Stimulated activated CD4-positive, alpha-beta T cell treated with anti-CD3 and anti-CD28 coated beads, Interleukin-1b, Interleukin-23, amount 100 ng/mL, for 24 hours (primary cell): ENCODE measurements at regions not wholly inside any gene's neighbourhood (a gene's known extent, or its start where the extent isn't known, plus 50 kb on each side); places are given as distances from the start of the nearest gene placed in this dataset.

Experiments
- DNase-seq, 4 experiments: peaks; one replicate each; pipeline ENCODE4 v3.0.0-alpha.2; 2020; ENCODE audit warnings: low read depth in 4 of 4, low spot score in 1 of 4

DNA sequence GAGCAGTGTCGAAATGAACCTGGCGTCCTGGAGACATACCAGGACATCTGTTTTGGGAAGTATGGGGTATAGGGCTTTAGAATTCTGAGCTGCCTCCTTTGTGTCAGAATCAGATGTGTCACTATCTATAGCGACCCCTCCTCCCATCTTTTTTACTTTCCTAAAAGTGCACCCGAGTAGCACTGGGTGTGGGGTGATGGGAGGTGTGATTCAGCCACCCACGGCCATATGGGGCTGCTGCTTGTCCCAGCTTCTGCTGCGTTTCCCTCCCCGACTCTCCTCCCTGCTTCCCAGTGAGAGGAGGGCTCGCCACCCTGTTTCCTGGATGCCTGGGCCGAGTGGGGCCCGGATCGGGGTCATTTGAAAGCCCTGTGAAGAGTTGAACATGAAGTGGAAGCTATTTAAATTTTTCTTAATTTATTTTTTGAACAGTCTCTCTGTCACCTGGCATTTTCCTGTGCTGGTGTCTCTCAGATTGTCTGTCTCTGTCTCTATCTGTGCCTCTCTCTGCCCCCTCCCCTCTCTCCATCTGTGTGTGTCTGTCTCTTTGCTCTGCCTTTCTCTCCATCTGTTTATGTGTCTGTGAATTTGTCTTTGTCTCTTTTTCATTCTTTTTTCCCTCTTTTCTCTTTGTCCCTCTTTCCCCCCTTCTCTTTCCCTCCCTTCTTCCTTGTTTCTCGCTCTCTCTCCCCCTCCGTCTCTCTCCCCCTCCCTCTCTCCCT lies 638.8 kb upstream of the EEF2KMT start:
- DNase-seq, result no peak

DNA sequence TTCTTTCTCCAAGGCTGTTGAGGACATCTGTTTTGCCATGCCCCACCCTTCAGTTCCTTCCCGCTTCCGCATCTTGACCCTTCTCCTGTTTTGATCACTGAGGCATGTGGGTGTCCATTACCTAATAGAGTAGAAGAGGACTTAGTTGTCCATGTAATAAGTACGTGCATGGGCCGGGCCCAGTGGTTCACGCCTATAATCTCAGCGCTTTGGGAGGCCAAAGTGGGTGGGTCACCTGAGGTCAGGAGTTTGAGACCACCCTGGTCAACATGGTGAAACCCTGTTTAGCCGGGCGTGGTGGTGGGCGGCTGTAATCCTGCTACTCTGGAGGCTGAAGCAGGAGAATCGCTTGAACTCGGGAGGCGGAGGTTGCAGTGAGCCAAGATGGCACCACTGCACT lies 637.8 kb upstream of the EEF2KMT start:
- DNase-seq, result no peak

DNA sequence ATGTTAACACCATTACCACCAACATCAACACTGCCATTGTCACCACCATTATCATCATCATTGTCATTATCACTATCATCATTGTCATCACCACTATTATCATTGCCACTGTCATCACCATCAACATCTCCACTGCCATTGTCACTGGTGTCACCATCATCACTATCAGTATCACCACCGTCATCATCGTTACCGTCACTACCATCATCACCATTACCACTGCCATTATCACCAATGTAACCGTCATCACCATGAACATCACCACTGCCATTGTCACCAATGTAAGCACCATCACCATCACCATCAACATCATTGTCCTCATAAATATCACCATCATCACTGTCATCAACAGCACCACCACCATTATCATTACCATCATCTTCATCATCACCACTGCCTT lies 633.2 kb upstream of the EEF2KMT start:
- no peak for DNase-seq

DNA sequence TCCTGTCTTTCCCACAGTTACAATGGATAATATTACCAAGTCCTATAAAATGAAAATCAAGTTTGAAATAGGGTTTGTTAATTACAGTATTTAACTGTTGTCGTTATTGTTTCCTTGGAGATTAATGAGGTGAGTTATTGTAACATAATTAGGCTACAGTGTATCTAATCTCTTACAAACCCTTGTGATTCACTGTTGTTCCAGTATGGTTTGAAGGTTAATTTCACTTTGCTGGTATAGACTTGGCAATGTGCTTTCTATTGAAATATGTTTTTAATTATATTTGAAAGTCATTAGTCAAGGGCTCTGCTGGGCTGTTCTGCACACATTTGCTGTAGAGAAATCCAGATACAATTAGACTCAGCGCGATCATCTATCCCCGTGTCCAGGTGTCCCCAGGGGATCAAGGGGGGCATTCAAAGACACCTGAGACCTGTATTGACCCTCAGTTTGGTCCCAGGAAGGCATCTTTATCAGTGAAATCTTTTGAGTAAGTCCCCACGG lies 624.6 kb upstream of the EEF2KMT start:
- no peak for DNase-seq

DNA sequence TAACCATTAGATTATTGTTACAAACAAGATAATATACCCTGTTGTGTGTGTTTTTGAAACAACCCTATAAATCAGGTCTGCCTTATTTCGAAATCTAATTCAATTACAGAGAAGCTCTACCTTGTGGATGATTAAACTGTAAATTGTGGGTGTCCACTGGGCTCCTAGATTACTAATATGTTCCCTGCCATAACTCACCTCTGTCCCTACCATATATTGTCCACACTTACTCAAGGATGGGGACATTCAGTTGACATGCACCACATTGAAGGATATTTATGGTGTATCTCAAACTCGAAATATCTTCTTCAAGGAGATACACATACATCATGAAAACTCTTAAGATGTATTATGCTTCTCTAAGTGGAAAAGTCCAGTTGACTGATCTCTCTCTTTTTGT lies 617.6 kb upstream of the EEF2KMT start:
- no peak for DNase-seq

DNA sequence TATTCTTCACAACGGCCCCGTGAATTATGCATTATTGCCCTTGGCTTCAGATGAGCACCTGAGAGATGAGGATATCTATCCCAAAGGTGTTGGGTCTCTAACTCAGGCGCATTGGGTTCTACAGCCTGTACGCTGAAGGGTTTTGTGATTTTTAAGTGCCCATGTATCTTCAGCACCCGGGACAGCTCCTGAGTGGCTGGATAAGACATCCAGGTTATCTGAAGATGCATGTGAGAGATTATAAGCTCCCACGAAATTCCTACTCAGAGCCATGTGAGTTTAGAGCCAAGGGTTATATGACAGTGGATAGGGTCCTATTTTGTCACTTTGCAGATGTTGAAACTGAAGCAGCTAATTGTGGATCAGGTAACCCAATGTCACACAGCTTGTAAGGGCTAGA lies 612.3 kb upstream of the EEF2KMT start:
- DNase-seq, result no peak

DNA sequence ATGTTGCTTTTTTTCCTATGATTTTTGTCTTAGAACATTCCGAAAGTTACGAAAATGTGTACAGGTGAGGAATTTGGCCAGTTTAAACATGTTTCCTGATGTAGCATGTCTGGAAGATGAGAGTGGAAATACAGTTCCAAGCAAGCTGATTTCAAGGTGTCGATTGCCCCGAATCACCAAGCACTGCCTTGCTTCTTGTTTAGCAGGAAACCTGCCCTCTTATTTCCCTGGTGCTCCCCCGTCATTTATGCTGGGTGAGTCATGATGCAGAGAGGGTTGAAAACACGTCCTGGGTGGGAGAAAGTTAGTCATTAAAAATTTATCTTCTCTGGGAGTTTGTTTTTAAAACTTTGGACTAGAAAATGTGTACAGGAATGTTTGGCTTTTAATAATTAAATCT lies 608.6 kb upstream of the EEF2KMT start:
- no peak for DNase-seq

DNA sequence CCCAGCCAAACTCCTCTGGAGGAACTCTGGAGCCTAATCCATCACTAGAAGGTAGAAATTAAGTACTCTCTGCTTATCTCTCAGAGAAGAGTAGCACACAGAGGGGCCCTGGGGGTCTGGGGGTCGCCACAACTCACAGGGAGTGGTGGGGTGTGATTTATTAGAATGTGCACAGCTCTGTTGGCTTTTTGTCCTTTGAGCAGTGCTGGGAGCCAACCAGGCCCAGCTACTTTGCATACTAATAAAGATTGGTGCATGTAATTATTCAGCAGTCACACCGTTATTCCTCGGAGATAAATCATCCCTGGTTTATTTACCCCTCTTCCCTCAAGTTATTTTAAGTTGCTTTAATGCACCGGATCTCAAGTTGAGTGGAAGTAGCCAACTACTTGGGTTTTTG lies 606.7 kb upstream of the EEF2KMT start:
- no peak for DNase-seq

DNA sequence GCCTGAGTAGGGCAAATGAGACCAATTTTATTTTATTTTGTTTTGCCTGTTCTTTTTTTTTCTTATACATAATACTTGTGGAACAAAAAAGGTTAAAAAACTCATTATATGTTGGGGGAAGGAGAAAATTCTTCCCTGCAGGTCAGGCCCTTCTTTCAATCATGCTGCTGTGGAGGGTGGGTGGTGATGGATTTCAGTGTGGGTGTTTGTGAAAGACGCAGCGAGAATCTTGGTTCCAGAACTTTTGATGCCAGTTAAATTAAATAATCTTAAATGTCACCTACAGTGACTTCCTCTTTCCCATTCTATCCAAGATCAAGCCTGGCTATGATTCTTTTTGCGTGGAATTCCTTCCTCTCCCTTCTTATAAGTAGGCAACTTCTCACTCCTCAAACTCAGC lies 595.8 kb upstream of the EEF2KMT start:
- DNase-seq, result no peak

DNA sequence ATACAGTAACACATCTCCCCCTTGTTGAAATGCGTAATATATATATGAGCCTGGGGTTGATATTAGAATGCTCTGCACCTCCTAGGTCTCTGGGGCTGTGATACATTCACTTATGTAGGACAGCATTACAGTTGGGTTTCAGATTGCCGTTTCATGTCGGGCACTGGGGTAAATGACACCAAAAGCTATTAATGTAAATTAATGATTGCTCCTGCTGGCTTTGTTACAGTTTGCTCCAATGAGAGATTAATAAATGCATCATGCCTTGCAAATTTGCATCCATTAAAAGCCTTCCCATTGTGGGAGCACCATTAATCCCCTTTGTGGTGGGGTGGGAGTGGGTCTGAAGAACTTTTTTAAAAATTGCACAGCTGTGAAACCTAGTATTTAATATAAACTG lies 584.4 kb upstream of the EEF2KMT start:
- no peak for DNase-seq

DNA sequence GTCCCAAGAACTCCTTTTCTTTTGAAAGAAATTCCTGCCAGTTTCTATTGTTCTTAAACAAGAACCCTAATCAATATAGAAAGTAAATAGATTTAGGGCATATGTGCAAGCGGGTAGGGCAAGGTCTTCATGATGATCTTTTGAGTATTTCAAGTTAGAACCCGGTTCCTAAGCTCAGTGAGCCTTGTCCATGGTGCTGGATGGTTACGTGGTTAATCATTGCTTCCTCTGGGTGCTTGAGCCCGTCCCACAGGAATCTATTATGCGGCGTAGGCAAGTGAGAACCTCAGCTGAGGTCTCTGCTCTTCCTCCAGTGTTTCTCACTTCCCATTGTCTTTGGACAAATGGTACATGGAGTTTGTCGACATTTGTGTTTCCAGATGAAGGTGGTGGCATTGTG lies 580.8 kb upstream of the EEF2KMT start:
- DNase-seq, result no peak

DNA sequence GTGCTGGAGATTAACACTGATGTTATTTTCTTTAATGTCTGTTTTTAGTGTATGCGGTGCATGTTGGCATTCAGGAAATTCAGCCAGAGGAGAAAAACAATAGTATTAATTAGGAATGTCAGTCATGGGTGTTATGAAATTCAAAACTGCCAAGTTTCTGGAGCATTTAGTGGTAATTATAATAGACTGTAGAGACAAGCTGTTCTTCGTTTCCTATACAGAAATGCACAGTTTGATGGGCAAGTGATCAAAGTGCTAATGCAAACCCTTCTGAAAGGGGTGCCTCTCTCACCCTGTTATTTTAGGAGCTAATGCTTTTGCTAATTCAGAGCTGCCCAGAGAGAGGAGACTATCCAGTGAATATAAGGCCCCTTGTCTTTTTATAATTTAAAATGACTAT lies 573.8 kb upstream of the EEF2KMT start:
- no peak for DNase-seq

DNA sequence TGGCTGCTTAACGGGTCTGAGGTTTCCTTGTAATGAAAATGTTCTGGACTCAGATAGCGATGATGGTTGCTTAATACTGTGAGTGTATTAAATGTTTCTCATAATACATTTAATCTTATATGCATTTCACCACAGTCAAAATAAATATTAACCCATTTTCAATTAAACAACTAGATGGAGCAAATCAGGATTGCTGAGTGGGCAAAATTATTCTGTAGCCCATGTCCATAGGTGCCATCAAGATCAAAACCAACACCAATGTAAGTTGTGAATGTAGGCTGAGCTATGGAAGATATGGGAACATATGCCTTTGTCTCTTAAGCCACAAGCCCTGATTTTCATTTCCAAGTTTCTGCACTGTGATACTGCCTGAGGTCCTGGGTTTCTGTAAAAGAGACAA lies 572.6 kb upstream of the EEF2KMT start:
- DNase-seq, result no peak

DNA sequence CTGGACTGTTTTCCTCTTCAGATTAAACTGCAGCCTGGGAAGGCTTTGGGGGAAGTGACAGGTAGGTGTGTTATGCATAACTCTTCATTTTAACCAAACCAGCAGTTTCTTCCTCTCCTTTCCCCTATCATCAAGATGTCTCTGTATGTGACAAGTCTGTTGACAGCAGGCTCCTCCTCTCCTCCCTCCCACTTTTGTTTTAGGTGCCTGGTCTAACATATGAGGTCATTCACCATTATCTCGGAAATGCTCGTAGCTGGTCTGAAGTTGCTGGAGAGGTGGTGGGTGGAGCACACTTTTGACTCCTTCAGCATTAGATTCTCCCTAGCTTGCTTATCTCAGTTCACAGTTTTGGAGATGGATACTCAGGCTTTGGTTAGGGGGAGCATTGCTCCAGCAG lies 571.0 kb upstream of the EEF2KMT start:
- DNase-seq, result no peak

DNA sequence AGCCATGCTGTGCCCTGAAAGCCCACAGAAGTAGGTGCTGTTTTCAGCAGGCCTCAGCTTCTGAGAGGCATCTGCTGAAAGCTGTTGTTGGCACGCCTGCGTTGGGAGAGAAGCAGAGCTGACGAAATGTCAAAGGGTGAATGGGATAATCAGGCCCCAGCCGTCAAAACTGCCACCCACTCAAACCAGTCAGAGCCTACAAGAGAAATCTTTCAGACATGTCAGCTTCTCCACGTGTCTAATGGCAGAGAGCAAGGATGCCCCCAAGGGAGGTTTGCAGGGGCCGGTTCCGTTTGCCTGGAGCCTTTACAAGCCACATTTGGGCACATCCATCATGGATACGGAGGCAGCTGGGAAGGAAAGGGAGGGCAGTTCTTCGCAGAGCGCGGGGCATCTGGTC lies 568.2 kb upstream of the EEF2KMT start:
- DNase-seq, result no peak

DNA sequence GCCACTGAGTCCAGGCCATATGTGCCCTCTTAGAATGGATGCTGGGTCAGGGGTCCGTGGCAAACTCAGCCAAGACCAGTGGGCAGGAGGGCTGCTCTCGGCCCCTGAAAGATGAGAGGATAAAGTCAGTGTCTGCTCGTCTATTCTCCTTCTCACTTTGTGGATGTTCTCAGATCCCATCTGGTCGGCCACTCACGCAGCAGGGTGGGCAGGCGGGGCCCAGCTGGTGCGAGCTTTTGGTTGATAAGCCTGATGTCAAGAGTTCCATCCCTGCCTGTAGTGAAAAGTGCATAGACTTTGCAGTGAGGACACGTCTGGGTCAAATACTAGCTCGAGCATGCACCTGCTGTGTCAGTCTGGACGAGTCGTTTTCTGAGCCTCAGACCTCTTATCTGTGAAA lies 556.2 kb upstream of the EEF2KMT start:
- no peak for DNase-seq

DNA sequence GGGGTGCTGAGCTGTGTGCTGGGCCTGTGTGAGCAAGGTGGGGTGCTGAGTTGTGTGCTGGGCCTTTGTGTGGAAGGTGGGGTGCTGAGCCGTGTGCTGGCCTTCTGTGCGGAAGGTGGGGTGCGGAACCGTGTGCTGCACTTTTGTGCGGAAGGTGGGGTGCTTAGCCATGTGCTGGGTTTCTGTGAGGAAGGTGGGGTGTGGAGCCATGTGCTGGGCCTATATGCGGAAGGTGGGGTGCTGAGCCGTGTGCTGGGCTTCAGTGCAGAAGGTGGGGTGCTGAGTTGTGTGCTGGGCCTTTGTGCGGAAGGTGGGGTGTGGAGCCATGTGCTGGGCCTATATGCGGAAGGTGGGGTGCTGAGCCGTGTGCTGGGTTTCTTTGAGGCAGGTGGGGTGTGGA lies 555.4 kb upstream of the EEF2KMT start:
- DNase-seq, result no peak

DNA sequence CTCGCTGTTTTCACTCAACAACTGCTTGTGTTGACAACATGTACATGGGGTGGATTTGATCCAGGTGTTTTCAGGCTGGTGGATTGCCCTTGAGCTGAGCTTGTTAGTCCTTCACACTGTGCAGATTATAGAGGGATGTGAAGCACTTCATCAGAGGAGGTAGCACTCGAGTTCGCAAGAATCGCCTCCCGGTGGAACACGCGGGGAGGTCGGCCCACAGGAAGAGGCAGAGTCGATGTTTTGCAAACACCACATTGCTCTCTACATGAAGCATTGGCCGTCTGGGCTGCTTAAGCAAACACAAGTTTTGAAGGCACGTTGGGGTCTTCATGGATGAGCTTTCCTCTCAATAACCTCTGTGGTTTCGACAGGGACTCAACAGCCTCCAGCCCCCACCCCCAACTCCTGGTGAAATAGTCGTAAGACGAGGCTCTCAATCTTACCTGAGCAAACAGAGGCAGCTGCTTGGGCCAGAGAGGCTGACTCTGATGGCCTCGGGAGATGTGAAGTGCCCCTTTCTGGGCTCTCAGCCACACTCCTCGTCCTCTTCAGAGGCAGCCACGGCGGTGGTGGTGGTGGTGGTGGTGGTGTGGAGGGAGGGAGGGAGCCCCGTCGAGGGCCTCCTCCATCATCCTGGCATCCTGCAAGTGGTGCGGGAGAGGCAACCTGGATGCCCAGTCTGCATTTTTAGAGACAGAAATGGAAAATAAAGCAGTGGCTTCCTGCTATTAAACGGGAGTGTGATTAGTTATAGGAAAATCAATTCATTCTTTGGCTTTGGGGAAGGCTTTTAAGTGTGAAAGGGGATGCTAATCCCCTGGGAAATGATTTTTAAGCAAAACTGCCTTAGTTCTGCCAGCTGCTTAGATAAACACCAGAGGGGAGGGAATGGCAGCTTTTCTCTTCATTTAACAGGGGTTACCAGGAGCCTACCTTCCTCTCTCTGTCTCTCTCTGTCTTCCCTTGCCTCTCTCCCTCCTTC lies 552.5 kb upstream of the EEF2KMT start:
- DNase-seq, result no peak

DNA sequence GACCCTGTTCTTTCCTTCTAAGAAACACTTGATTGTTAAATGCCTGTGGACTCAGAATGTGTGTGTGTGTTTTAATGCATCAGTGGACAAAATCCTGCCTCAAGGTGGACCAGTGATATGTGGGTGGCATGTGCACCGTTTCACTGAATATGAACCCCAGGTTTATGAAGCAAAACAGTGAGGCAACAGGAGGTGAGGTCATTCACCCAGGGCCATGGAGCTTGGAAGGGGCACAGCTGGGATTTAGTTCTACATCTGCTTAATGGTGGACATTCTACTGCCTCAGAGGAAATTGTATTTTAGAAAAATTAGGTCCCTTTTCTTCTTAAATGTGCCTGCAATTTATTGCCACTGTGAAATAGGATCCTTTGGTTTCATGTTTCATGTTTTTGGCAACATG lies 549.5 kb upstream of the EEF2KMT start:
- no peak for DNase-seq

DNA sequence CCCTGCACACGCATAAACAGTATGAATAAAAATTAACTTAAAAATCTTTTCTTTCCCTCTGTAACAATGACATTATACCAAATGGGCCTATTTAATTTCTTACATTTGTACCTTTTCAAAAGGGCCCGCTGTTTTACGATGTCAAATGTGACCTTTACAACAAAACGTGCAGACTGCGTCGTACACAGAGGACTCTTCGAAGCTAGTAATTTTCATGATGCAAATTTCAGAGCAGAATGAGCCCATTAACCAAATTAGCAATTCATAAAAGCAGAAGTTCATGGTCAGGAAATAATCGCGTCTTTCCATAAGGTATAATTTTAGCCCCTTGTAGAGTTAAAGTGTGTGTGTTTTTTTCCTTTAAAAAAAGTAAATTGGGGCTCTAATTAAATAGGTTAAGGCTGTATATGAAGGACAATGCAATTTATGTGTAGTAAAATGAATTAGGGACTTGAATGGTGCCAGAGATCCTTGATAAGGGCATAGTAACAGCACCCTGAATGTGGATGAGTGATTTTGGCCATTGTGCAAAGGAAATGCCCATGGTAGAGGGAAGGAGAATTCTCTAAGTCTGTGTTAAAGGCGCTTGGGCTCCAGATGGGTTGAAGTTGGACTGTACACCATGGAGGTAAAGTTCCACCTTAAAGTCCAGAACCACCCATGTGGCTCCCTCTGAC lies 546.4 kb upstream of the EEF2KMT start:
- no peak for DNase-seq

DNA sequence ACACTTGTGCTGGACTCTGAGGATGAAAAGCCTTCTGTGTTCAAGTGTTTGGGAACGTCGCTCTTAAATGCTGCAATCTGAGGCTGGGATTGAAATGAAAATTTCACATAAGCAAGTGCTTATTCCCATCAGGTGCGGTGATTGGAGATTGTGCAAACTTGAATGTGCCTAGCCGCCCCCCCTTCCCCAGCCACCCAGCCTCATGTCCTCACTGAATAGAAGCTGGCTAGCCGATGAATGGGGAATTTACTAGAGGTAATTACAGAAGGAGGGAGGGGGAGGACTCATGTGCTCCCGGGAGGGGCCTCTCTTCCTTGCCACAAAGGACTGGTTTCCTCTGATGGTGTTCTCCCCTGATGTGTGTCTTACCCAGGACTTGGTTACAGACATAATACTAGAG lies 544.8 kb upstream of the EEF2KMT start:
- DNase-seq, result no peak

DNA sequence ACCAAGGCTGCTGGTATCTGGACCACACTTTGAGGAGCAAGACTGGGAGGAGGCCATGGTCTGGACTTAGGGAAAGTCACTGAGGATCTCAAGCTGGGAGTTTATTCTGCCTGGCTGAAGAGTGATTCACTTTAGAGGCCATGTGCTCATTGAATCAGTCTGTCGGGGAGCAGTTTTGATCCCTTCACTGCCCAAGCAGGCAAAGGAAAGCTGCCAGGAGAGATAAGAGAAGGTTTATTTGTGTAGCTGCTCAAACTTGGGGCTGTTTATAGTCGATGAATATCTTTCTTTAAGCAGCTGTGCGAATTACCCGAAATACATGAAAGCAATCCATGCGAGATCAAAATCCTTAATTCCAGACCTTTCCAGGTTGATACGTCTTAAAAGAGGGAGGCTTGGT lies 544.4 kb upstream of the EEF2KMT start:
- no peak for DNase-seq
